SK-N-MC (cell line): ENCODE measurements at regions not wholly inside any gene's neighbourhood (a gene's known extent, or its start where the extent isn't known, plus 50 kb on each side); places are given as distances from the start of the nearest gene placed in this dataset.

Experiments
- DNase-seq: peaks from one replicate; pipeline ENCODE4 v3.0.0-alpha.2; 2011; ENCODE audit warnings: low read depth, low spot score
- H3K27ac ChIP-seq: fragments of 200-600 bp; sonication (generic); 2 replicates; pipeline ENCODE4 v1.5.1; 2016; ENCODE audit warnings: mixed run types
- H3K36me3 ChIP-seq: fragments of 200-600 bp; sonication (generic); 2 replicates; pipeline ENCODE4 v1.6.1; 2017; ENCODE audit warnings: antibody characterized with exemption, low read length, mixed read lengths; ENCODE audit not compliant: insufficient read depth
- H3K4me3 ChIP-seq: fragments of 200-600 bp; sonication (generic); 2 replicates; pipeline ENCODE4 v1.5.1; 2016
- H3K9ac ChIP-seq: fragments of 200-600 bp; sonication (generic); 2 replicates; pipeline ENCODE4 v1.8.0; 2017; ENCODE audit warnings: mixed run types, mixed read lengths; ENCODE audit not compliant: insufficient read length
- H3K9me3 ChIP-seq: fragments of 200-600 bp; sonication (generic); 2 replicates; pipeline ENCODE4 v1.6.1; 2017; ENCODE audit warnings: low read depth, mild to moderate bottlenecking, antibody characterized with exemption, low read length, moderate library complexity, mixed read lengths
- EZH2 ChIP-seq: fragments of 200-600 bp; sonication (generic); IDR thresholded peaks from one replicate; pipeline ENCODE4 v1.6.1; 2017; ENCODE audit warnings: antibody characterized with exemption
- FOXP2 ChIP-seq: optimal IDR thresholded peaks from 2 replicates; pipeline ENCODE3; 2011; ENCODE audit warnings: mild to moderate bottlenecking, moderate library complexity; ENCODE audit not compliant: insufficient read depth; ENCODE audit errors: extremely low read length, control extremely low read depth
- POLR2AphosphoS5 ChIP-seq: IDR thresholded peaks from 2 replicates; pipeline ENCODE4 v1.6.1; 2012; ENCODE audit warnings: mild to moderate bottlenecking, low read depth, low read length, borderline replicate concordance

DNA sequence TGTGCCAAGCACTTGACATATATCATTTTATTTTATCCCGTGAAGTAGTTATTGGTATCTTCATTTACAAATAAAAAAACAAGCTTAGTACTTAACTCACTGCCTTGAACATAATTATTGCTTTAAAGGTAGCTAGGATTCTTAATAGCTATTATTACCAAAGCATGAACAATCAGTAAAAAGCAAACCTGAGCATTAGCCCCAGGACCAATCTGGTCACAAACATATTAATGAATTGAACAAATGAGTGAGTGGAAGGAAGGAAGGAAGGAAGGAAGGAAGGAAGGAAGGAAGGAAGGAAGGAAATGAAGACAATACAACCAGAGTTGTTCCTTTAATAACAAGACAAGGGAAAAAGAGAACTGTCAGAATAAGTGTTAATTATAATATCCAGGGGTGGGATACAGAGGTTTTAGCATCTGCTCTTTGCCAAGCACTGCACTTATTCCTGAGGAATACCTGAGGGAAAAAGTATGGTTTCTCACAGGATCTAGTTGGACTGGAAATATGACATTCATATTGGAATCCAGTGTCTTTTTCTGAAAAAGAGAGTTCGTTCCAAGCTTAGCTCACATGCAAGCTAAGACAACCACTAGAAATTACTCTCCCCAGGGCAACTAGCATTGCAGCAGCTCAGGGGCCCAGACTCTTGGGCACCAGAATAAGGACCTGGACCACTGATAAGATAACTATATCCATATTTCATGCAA lies 172.9 kb upstream of the MGMT start:
- H3K9ac ChIP-seq, result peak overlapping the region; percentile 65
- peak; percentile 59; the same call in 1 of the 2 replicates for TF ChIP-seq POLR2AphosphoS5
- TF ChIP-seq FOXP2, result no peak
- peak overlapping the region; percentile 54 for H3K4me3 ChIP-seq
- H3K36me3 ChIP-seq, result no peaks in the 10 kb centered on the region
- peak overlapping the region; percentile 99 for H3K27ac ChIP-seq
- DNase-seq, result peak; percentile 95
- H3K9me3 ChIP-seq, result no peaks in the 10 kb centered on the region

DNA sequence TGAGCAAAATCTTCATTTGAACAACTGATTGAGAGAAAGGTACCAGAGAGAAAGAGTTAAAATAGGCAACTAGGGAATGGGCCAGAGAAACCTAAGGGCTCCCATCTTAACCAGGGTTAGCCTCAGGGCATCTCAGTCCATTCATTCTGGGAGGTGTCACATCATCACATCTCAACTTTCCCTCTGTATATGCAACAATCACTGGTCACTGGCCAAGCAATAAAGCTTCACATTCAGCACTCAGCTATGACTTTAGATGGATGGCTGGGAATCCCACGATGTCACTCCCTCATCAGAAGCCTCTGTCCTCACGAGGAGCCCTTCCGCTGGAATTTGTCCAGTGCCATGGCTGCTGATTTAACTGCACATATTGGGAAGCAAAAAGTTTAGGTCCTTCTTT lies 172.1 kb upstream of the MGMT start:
- Histone ChIP-seq H3K9me3 (no peaks in the 10 kb centered on the region), H3K36me3 (no peaks in the 10 kb centered on the region), H3K4me3 (peak overlapping the region; percentile 42; the same call in 1 of the 2 replicates), H3K9ac (peak overlapping the region; percentile 65), H3K27ac (peak overlapping the region; percentile 98)
- TF ChIP-seq POLR2AphosphoS5 (no peak), FOXP2 (no peak), EZH2 (no peak)
- no peak for DNase-seq

DNA sequence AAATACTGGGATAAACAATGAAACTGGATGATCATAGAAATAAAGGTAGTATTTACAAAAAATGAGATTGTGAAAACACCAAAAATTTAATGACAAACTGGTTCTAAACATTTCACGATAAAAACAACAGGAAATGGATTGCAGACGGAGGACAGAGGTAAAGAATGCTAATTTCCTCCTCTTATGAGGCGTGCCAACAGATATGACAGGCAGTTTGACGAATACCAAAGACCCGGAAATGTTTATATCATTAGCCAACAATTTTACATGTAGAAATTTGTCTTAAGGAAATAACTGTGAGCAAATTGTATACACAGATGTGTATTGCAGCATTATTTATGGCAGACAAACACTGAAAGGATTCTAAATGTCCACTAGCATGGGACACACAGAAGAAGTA lies 162.0 kb upstream of the MGMT start:
- Histone ChIP-seq H3K4me3 (peak overlapping the region; percentile 63), H3K36me3 (no peaks in the 10 kb centered on the region), H3K9me3 (no peaks in the 10 kb centered on the region), H3K27ac (peak overlapping the region; percentile 96), H3K9ac (no peak overlapping the region)
- peak; percentile 68 for DNase-seq
- TF ChIP-seq EZH2, result no peak
- TF ChIP-seq FOXP2, result peak; percentile 18
- no peak; the same call in 1 of the 2 replicates for TF ChIP-seq POLR2AphosphoS5

DNA sequence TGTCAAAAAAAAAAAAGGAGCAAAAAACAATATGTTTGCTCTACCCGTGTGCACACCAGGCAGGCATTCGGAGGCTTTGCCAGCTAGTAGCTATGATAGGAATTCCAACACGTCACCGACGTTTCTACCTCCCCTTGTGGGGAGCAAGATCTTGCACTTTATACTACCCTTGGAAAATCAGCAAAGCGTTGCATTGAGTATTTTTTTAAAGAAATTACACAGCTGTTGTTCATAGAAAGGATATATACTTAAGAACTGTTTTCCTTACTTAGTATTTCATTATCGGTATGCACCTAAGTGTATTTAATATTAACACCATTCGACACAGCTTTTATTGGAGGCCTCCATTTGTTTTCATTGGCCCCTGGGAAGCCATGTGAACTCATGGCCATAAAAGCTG lies 159.9 kb upstream of the MGMT start:
- TF ChIP-seq POLR2AphosphoS5 (no peak), FOXP2 (no peak), EZH2 (no peak)
- H3K27ac ChIP-seq, result no peak overlapping the region

DNA sequence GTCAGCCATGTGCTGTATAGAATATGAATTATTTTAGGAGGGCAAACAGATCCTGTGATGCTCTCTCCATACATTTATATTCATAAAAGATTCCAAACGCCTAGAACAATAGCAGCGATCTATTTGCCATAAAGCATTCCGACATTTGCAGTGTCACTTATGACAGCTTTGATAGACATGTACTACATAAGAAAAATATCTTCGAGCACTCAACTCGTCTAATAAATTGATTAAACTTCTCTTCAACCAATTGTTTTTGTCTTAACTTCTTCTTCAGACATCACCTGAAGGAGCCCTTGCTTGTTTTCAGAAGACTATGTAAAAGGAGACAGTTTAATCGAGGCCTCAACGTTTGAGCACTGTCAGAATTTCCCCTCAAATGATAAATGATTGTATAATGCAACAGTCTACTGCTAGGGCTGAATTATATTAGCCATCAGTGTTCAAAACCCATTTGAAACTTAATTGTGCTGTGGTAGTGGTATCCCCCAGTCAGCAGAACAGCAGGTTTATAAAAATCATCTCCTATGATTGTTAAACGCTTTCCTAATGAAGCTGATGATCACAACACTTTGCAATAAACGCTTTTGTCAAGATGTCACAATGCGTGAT lies 158.0 kb upstream of the MGMT start:
- no peak for TF ChIP-seq FOXP2
- no peak for TF ChIP-seq POLR2AphosphoS5
- no peak for TF ChIP-seq EZH2
- no peaks in the 10 kb centered on the region for H3K9me3 ChIP-seq
- no peaks in the 10 kb centered on the region for H3K36me3 ChIP-seq
- H3K27ac ChIP-seq, result no peak overlapping the region
- no peak for DNase-seq
- no peak overlapping the region for H3K9ac ChIP-seq
- no peak overlapping the region for H3K4me3 ChIP-seq

More for the DNA sequence above, 159.9 kb upstream of the MGMT start:
- Histone ChIP-seq H3K9ac (no peak overlapping the region), H3K36me3 (no peaks in the 10 kb centered on the region), H3K9me3 (no peaks in the 10 kb centered on the region), H3K4me3 (no peak overlapping the region)
- DNase-seq, result no peak

DNA sequence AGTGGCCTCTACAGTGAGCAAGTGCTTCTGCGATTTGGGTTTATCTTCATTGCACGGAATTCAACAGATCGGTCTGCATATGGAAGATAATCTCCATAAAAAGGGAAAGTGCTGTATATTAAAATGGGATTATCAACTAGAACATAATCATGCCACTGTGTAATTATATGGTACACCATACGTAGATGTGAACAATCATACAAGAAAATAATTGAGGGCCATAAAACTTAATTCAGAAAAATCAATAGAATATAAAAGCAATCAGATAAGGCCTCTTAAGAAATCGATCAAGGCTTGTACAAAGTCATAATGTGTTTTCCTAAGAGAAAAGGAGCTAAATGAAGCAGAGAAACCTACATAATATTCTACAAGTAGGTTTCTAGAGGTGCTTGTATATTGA lies 157.5 kb upstream of the MGMT start:
- Histone ChIP-seq H3K27ac (no peak overlapping the region), H3K9ac (no peak overlapping the region), H3K9me3 (no peaks in the 10 kb centered on the region), H3K36me3 (no peaks in the 10 kb centered on the region), H3K4me3 (no peak overlapping the region)
- no peak for TF ChIP-seq FOXP2
- no peak for TF ChIP-seq EZH2
- TF ChIP-seq POLR2AphosphoS5, result no peak
- DNase-seq, result no peak

DNA sequence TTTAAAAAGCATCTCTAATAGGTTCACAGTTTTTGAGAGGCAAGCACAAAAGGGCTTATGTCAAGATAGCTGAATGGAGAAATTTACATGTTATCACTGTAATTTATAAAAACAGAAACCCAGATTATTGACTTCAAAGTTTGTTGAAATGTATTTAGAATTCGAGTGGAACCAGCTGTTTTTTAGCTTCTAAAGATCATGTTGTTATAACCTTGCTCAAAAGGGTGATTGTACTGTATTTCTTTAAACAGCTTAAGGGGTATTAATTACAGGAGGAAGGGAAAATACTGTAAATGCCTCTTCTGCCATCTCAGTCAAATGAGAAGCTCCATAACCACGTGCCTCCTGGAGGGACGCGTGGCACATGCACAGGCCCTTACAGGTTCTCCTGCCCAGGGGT lies 156.2 kb upstream of the MGMT start:
- Histone ChIP-seq H3K27ac (no peak overlapping the region), H3K9me3 (no peaks in the 10 kb centered on the region), H3K9ac (no peak overlapping the region), H3K4me3 (no peak overlapping the region), H3K36me3 (no peaks in the 10 kb centered on the region)
- TF ChIP-seq POLR2AphosphoS5 (no peak), FOXP2 (no peak), EZH2 (no peak)
- no peak for DNase-seq

DNA sequence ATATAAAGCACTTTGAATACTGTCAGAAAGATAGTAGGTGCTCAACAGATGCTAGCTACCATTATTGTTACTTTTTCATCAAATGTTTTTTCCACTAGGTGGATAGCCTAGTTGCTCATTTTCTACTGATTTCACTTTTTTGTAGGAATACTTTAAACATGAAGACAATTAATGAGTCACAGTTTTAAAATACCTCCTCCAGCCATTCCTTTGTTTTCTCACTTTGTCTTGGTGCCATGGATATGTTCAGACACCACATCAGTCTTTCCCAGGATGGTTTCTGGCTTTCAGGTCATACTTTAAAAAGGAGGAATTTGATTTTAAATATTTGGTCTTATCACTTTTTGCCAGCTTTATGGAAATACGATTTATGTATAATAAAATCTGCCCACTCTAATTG lies 147.1 kb upstream of the MGMT start:
- no peaks in the 10 kb centered on the region for H3K36me3 ChIP-seq
- TF ChIP-seq FOXP2 (no peak), EZH2 (no peak), POLR2AphosphoS5 (no peak)
- no peak for DNase-seq
- H3K9ac ChIP-seq, result no peak overlapping the region
- no peak overlapping the region for H3K27ac ChIP-seq
- no peak overlapping the region for H3K4me3 ChIP-seq
- no peaks in the 10 kb centered on the region; the same call in 1 of the 2 replicates for H3K9me3 ChIP-seq
